ENCODE measurements at regions not wholly inside any gene's neighbourhood (a gene's known extent, or its start where the extent isn't known, plus 50 kb on each side); places are given as distances from the start of the nearest gene placed in this dataset.

DNA sequence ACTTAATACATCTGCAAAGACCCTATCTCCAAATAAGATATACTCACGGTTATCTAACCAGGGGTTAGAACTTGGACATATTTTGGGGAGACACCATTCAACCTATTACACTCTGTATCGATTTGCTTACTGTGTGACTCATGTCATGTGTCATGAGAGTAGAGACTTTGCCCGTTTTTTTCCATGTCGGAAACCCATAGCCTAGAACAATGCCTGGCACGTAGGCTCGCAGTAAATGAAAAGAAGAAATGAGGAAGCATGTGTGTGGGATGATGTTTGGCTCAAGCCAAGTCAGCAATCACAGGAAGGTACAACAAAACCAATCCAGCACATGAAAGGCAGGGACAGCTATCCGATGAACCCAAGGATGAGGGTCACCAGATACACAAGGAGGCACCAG lies 94.6 kb upstream of the DNAH5 start:
- H2BK120ac ChIP-seq (ENCODE audit: low read depth, low read length, poor library complexity, severe bottlenecking): no peak overlapping the region
- H2AK5ac ChIP-seq (ENCODE audit: insufficient read length, low read length): no peak overlapping the region
- H2BK12ac ChIP-seq (ENCODE audit: insufficient read length, low read depth, low read length): no peak overlapping the region
- no peak overlapping the region for H3T11ph ChIP-seq (ENCODE audit: low read length)
- no CpG with 5 or more reads among the region's 7 CpGs for WGBS (ENCODE audit: extremely low coverage, insufficient read length, low lambda C conversion rate)
- H3K79me2 ChIP-seq (ENCODE audit: insufficient read depth, low read length): no peaks in the 10 kb centered on the region; the same call in 1 of the 2 replicates
- H2BK20ac ChIP-seq (ENCODE audit: low read depth, low read length, poor library complexity, severe bottlenecking): no peak overlapping the region
- Mint-ChIP-seq H3K4me3 (no peak overlapping the region), H3K36me3 (ENCODE audit: insufficient read depth in 1 of 3, low read depth in 3 of 3) (peaks cover 0 to 2% (median 0%) of the 10 kb centered on the region in 3 experiments; a peak in 3 of 7 replicates), H3K27ac (no peak overlapping the region), H3K27me3 (ENCODE audit: low read depth) (peaks cover 21% of the 10 kb centered on the region), H3K4me1 (peaks cover 48 to 53% of the 10 kb centered on the region in 2 experiments), H3K9me3 (peaks cover 0 to 3% of the 10 kb centered on the region in 2 experiments; a peak in 2 of 5 replicates)
- no peaks in the 10 kb centered on the region for H4K20me1 ChIP-seq (ENCODE audit: control insufficient read depth, insufficient read depth, insufficient read length)
- no peaks in the 10 kb centered on the region for H3K9me3 ChIP-seq (ENCODE audit: control insufficient read depth, low read depth, low read length)
- no peak overlapping the region for H3K56ac ChIP-seq (ENCODE audit: insufficient read length, low read depth, low read length)
- no peak overlapping the region for H2BK5ac ChIP-seq (ENCODE audit: insufficient read length, low read length)
- no peak overlapping the region for H3K27ac ChIP-seq (ENCODE audit: insufficient read length, low read depth, low read length)
- H4K5ac ChIP-seq (ENCODE audit: insufficient read length, low read depth, low read length): no peak overlapping the region
- no peak for DNase-seq
- TF ChIP-seq, protein P1, sequence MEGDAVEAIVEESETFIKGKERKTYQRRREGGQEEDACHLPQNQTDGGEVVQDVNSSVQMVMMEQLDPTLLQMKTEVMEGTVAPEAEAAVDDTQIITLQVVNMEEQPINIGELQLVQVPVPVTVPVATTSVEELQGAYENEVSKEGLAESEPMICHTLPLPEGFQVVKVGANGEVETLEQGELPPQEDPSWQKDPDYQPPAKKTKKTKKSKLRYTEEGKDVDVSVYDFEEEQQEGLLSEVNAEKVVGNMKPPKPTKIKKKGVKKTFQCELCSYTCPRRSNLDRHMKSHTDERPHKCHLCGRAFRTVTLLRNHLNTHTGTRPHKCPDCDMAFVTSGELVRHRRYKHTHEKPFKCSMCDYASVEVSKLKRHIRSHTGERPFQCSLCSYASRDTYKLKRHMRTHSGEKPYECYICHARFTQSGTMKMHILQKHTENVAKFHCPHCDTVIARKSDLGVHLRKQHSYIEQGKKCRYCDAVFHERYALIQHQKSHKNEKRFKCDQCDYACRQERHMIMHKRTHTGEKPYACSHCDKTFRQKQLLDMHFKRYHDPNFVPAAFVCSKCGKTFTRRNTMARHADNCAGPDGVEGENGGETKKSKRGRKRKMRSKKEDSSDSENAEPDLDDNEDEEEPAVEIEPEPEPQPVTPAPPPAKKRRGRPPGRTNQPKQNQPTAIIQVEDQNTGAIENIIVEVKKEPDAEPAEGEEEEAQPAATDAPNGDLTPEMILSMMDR (conservative IDR thresholded peaks at IDR 0.05): no peak
- no peak overlapping the region for H3K4ac ChIP-seq (ENCODE audit: low read depth, low read length)
- H3K4me2 ChIP-seq (ENCODE audit: insufficient read depth, insufficient read length, low read length): no peak overlapping the region
- peaks cover 18% of the 10 kb centered on the region; the same call in 1 of the 2 replicates for H3K4me1 ChIP-seq (ENCODE audit: insufficient read depth, low read length)
- no peaks in the 10 kb centered on the region for H3K79me1 ChIP-seq (ENCODE audit: insufficient read depth, low read depth, low read length, poor library complexity, severe bottlenecking)
- H2AFZ ChIP-seq (ENCODE audit: low read length): no peak overlapping the region
- H3K9ac ChIP-seq (ENCODE audit: extremely low read depth, insufficient read length, low read length): no peak overlapping the region
- H3K23me2 ChIP-seq (ENCODE audit: insufficient read length, low read depth, low read length, poor library complexity, severe bottlenecking): peaks cover 6% of the 10 kb centered on the region
- H3K23ac ChIP-seq (ENCODE audit: insufficient read length, low read depth, low read length): no peak overlapping the region
- H3K18ac ChIP-seq (ENCODE audit: insufficient read length, low read depth, low read length): no peak overlapping the region
- H3K14ac ChIP-seq (ENCODE audit: insufficient read depth, low read length): no peak overlapping the region
- peaks cover 2% of the 10 kb centered on the region; the same call in 1 of the 2 replicates for H3K27me3 ChIP-seq (ENCODE audit: insufficient read depth, low read length)
- H4K8ac ChIP-seq (replicated peaks; ENCODE audit: insufficient read length, low read depth, low read length): no peak overlapping the region
- no peak overlapping the region for H2BK15ac ChIP-seq (ENCODE audit: low read depth, low read length)
- no peak overlapping the region for H4K91ac ChIP-seq (ENCODE audit: insufficient read length, low read depth, low read length)

All from H9 (cell line).